HepG2 (cell line): ENCODE measurements at regions not wholly inside any gene's neighbourhood (a gene's known extent, or its start where the extent isn't known, plus 50 kb on each side); places are given as distances from the start of the nearest gene placed in this dataset.

Experiments used
- DPF2 ChIP-seq: sonication (generic); formaldehyde crosslinking; IDR thresholded peaks from 2 replicates; pipeline ENCODE4 v1.4.0; 2020; ENCODE audit warnings: mild to moderate bottlenecking, low read depth, missing genetic modification reagents, borderline replicate concordance
- NR2F6 ChIP-seq, 2 experiments: IDR thresholded peaks; 2 replicates each; pipeline ENCODE4 v1.6.1; 2016; ENCODE audit warnings: antibody characterized with exemption in 1 of 2, mild to moderate bottlenecking in 1 of 2
- POLR2A ChIP-seq, 2 experiments: IDR thresholded peaks; 2 replicates each; pipeline ENCODE4 v1.6.1; 2011; ENCODE audit warnings: low read depth in 2 of 2, low read length in 2 of 2, mild to moderate bottlenecking in 1 of 2, moderate library complexity in 1 of 2; ENCODE audit not compliant: insufficient read depth in 1 of 2
- PPARG ChIP-seq: conservative IDR thresholded peaks from 2 replicates; pipeline ENCODE4 v1.6.1; 2016; ENCODE audit warnings: missing biosample characterization, missing genetic modification reagents
- SP2 ChIP-seq: sonication (generic); formaldehyde crosslinking; IDR thresholded peaks from 2 replicates; pipeline ENCODE4 v1.5.1; 2020; ENCODE audit warnings: mild to moderate bottlenecking, missing genetic modification reagents
- TP53 ChIP-seq: sonication (generic); formaldehyde crosslinking; conservative IDR thresholded peaks from 2 replicates; pipeline ENCODE4 v1.4.0; 2020; ENCODE audit warnings: missing genetic modification reagents
- ZBTB10 ChIP-seq: sonication (generic); formaldehyde crosslinking; IDR thresholded peaks from 2 replicates; pipeline ENCODE4 v1.4.0; 2020; ENCODE audit warnings: missing genetic modification reagents, borderline replicate concordance
- ZBTB26 ChIP-seq: IDR thresholded peaks from 2 replicates; pipeline ENCODE4 v1.6.1; 2016; ENCODE audit warnings: missing compliant biosample characterization, missing genetic modification reagents, borderline replicate concordance
- ZNF30 ChIP-seq: sonication (generic); formaldehyde crosslinking; IDR thresholded peaks from 2 replicates; pipeline ENCODE4 v1.5.0; 2020; ENCODE audit warnings: mild to moderate bottlenecking, missing genetic modification reagents
- ZNF670 ChIP-seq: sonication (generic); formaldehyde crosslinking; IDR thresholded peaks from 2 replicates; pipeline ENCODE4 v1.8.0; 2022; ENCODE audit warnings: mild to moderate bottlenecking, missing genetic modification reagents, borderline replicate concordance
- TF ChIP-seq, protein P1 (sequence below): sonication (generic); formaldehyde crosslinking; conservative IDR thresholded peaks from 2 replicates; pipeline ENCODE4 v1.4.0; 2020; ENCODE audit warnings: missing genetic modification reagents
- TF ChIP-seq, protein P2 (sequence below): sonication (generic); formaldehyde crosslinking; IDR thresholded peaks from 2 replicates; pipeline ENCODE4 v1.5.0; 2020; ENCODE audit warnings: mild to moderate bottlenecking, missing genetic modification reagents, moderate library complexity
- TF ChIP-seq, protein P3 (sequence below): sonication (generic); formaldehyde crosslinking; IDR thresholded peaks from 2 replicates; pipeline ENCODE4 v1.8.1; 2022; ENCODE audit warnings: mild to moderate bottlenecking, missing genetic modification reagents
- TF ChIP-seq, protein P4 (sequence below), 2 experiments: fragments of 450-650 bp in 1 of 2; sonication (generic) in 1 of 2; formaldehyde crosslinking in 1 of 2; IDR thresholded peaks; 2 replicates each; pipeline versions ENCODE4 v1.6.1 to v1.8.0; 2016 to 2022; ENCODE audit warnings: antibody characterized with exemption in 1 of 2, mild to moderate bottlenecking in 1 of 2, missing genetic modification reagents in 1 of 2

- TF ChIP-seq DPF2 (CRISPR knock-in tag) (no peak), POLR2A (IDR thresholded peaks at IDR 0.05; ENCODE audit: insufficient read depth in 1 of 2, low read depth in 2 of 2, low read length in 2 of 2) (no peak), ZBTB26 (CRISPR knock-in tag) (no peak), SP2 (CRISPR knock-in tag) (no peak), TP53 (CRISPR knock-in tag) (no peak), ZNF670 (no peak), PPARG (CRISPR knock-in tag) (no peak), ZBTB10 (CRISPR knock-in tag) (no peak), ZNF30 (CRISPR knock-in tag) (no peak), NR2F6 (IDR thresholded peaks at IDR 0.05) (no peak), NR2F6 (CRISPR knock-in tag; IDR thresholded peaks at IDR 0.05) (no peak)
- TF ChIP-seq, protein P1, sequence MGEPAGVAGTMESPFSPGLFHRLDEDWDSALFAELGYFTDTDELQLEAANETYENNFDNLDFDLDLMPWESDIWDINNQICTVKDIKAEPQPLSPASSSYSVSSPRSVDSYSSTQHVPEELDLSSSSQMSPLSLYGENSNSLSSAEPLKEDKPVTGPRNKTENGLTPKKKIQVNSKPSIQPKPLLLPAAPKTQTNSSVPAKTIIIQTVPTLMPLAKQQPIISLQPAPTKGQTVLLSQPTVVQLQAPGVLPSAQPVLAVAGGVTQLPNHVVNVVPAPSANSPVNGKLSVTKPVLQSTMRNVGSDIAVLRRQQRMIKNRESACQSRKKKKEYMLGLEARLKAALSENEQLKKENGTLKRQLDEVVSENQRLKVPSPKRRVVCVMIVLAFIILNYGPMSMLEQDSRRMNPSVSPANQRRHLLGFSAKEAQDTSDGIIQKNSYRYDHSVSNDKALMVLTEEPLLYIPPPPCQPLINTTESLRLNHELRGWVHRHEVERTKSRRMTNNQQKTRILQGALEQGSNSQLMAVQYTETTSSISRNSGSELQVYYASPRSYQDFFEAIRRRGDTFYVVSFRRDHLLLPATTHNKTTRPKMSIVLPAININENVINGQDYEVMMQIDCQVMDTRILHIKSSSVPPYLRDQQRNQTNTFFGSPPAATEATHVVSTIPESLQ = no peak
- TF ChIP-seq, protein P2, sequence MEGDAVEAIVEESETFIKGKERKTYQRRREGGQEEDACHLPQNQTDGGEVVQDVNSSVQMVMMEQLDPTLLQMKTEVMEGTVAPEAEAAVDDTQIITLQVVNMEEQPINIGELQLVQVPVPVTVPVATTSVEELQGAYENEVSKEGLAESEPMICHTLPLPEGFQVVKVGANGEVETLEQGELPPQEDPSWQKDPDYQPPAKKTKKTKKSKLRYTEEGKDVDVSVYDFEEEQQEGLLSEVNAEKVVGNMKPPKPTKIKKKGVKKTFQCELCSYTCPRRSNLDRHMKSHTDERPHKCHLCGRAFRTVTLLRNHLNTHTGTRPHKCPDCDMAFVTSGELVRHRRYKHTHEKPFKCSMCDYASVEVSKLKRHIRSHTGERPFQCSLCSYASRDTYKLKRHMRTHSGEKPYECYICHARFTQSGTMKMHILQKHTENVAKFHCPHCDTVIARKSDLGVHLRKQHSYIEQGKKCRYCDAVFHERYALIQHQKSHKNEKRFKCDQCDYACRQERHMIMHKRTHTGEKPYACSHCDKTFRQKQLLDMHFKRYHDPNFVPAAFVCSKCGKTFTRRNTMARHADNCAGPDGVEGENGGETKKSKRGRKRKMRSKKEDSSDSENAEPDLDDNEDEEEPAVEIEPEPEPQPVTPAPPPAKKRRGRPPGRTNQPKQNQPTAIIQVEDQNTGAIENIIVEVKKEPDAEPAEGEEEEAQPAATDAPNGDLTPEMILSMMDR = no peak
- TF ChIP-seq, protein P3, sequence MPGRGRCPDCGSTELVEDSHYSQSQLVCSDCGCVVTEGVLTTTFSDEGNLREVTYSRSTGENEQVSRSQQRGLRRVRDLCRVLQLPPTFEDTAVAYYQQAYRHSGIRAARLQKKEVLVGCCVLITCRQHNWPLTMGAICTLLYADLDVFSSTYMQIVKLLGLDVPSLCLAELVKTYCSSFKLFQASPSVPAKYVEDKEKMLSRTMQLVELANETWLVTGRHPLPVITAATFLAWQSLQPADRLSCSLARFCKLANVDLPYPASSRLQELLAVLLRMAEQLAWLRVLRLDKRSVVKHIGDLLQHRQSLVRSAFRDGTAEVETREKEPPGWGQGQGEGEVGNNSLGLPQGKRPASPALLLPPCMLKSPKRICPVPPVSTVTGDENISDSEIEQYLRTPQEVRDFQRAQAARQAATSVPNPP (CRISPR knock-in tag) = no peak
- TF ChIP-seq, protein P4, sequence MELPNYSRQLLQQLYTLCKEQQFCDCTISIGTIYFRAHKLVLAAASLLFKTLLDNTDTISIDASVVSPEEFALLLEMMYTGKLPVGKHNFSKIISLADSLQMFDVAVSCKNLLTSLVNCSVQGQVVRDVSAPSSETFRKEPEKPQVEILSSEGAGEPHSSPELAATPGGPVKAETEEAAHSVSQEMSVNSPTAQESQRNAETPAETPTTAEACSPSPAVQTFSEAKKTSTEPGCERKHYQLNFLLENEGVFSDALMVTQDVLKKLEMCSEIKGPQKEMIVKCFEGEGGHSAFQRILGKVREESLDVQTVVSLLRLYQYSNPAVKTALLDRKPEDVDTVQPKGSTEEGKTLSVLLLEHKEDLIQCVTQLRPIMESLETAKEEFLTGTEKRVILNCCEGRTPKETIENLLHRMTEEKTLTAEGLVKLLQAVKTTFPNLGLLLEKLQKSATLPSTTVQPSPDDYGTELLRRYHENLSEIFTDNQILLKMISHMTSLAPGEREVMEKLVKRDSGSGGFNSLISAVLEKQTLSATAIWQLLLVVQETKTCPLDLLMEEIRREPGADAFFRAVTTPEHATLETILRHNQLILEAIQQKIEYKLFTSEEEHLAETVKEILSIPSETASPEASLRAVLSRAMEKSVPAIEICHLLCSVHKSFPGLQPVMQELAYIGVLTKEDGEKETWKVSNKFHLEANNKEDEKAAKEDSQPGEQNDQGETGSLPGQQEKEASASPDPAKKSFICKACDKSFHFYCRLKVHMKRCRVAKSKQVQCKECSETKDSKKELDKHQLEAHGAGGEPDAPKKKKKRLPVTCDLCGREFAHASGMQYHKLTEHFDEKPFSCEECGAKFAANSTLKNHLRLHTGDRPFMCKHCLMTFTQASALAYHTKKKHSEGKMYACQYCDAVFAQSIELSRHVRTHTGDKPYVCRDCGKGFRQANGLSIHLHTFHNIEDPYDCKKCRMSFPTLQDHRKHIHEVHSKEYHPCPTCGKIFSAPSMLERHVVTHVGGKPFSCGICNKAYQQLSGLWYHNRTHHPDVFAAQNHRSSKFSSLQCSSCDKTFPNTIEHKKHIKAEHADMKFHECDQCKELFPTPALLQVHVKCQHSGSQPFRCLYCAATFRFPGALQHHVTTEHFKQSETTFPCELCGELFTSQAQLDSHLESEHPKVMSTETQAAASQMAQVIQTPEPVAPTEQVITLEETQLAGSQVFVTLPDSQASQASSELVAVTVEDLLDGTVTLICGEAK (IDR thresholded peaks at IDR 0.05) = no peak
- TF ChIP-seq, protein P4 (CRISPR knock-in tag; IDR thresholded peaks at IDR 0.05) = no peak
Observed at GRCh38 chr13:68970532-68970931, 1137.1 kb upstream of the ATXN8OS start.
